Gastrocnemius medialis (tissue), 4 donors: ENCODE measurements at regions not wholly inside any gene's neighbourhood (a gene's known extent, or its start where the extent isn't known, plus 50 kb on each side); places are given as distances from the start of the nearest gene placed in this dataset.

Experiments used
- ATAC-seq, 2 donors: fragments of 150-250 bp; one replicate each; pipeline ENCODE4 v1.9.1; 2016
- DNase-seq, 2 donors: peaks; one replicate each; pipeline ENCODE4 v3.0.0-alpha.2; 2019
- H3K27ac ChIP-seq, 4 donors: fragments of 200-600 bp; sonication (generic); 1 replicate in 1 of 4; 2 replicates in 3 of 4; pipeline ENCODE4 v1.5.1; 2016 to 2018; ENCODE audit warnings: mild to moderate bottlenecking in 2 of 4, moderate library complexity in 1 of 4
- H3K27me3 ChIP-seq, 3 donors: fragments of 200-600 bp; sonication (generic) in 2 of 3; 1 replicate in 1 of 3; 2 replicates in 2 of 3; pipeline versions ENCODE4 v1.5.1 to v1.6.0; 2016 to 2019; ENCODE audit warnings: mild to moderate bottlenecking in 1 of 3, moderate library complexity in 1 of 3
- H3K36me3 ChIP-seq, 2 donors: fragments of 200-600 bp; sonication (generic) in 1 of 2; one replicate each; pipeline ENCODE4 v1.5.1; 2017 to 2018
- H3K4me1 ChIP-seq, 2 donors: fragments of 200-600 bp; sonication (generic) in 1 of 2; one replicate each; pipeline ENCODE4 v1.5.1; 2016 to 2017; ENCODE audit warnings: mild to moderate bottlenecking in 2 of 2
- H3K4me3 ChIP-seq, 4 donors: fragments of 200-600 bp; sonication (generic) in 3 of 4; 1 replicate in 1 of 4; 2 replicates in 3 of 4; pipeline ENCODE4 v1.5.1; 2016 to 2019; ENCODE audit warnings: mild to moderate bottlenecking in 2 of 4
- H3K9me3 ChIP-seq, 3 donors: fragments of 200-600 bp; sonication (generic) in 2 of 3; 1 replicate in 1 of 3; 2 replicates in 2 of 3; pipeline ENCODE4 v1.5.1; 2016 to 2019
- CTCF ChIP-seq, 5 experiments: fragments of 450-650 bp in 3 of 5; fragments of 200-600 bp in 2 of 5; sonication (generic) in 2 of 5; IDR thresholded peaks in 4 of 5; conservative IDR thresholded peaks in 1 of 5; 1 replicate in 4 of 5; 2 replicates in 1 of 5; pipeline ENCODE4 v1.5.1; 2016 to 2019; ENCODE audit warnings: antibody characterized with exemption in 5 of 5, mild to moderate bottlenecking in 3 of 5, moderate library complexity in 3 of 5
- POLR2A ChIP-seq, 2 donors: fragments of 450-650 bp; IDR thresholded peaks; one replicate each; pipeline ENCODE4 v1.6.1; 2017; ENCODE audit warnings: antibody characterized with exemption in 2 of 2, mild to moderate bottlenecking in 2 of 2, moderate library complexity in 2 of 2
- in situ Hi-C, 4 donors: fragments of 200-750 bp; cut with MboI; loops; one replicate each; pipeline versions ENCODE4 v1.15.0 to v1.8.0; 2017; ENCODE audit warnings: low sequenced_read_pairs in 4 of 4
- intact Hi-C: fragments of 100-400 bp; cut with DNase I; formaldehyde crosslinking; loops from one replicate; pipeline ENCODE4 v1.15.1; 2023; ENCODE audit warnings: low total_unique reads

DNA sequence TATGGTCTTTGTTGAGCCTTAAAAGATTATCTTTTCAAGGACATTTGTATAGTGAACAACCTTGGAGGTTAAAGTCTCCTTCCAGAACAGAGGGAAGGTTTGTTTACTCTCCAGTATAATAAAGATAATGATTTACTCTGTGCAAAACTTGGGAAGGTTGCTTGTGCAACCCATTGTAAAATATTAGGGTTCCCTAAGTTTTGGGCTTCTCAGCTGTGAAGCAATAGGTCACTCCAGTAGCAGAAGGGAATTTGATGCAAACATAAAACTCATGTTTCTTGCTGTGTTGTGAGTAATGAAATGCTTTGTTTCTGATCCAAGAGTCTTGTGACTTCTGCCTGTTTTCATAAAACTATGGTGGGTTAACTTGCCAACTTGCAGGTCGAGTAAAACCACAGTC, 177.5 kb downstream of the SUCNR1 start:
- DNase-seq: no peak
- no peaks in the 10 kb centered on the region for H3K36me3 ChIP-seq
- intact Hi-C loops: no loop called here
- H3K4me1 ChIP-seq: peaks cover 0 to 3% of the 10 kb centered on the region in 2 donors
- H3K9me3 ChIP-seq: no peaks in the 10 kb centered on the region
- H3K4me3 ChIP-seq: no peak overlapping the region
- no peak for TF ChIP-seq POLR2A (IDR thresholded peaks at IDR 0.05)
- TF ChIP-seq CTCF (IDR thresholded peaks at IDR 0.05 in 4 of 5, conservative IDR thresholded peaks at IDR 0.05 in 1 of 5): no peak
- no peak overlapping the region for H3K27ac ChIP-seq
- no peaks in the 10 kb centered on the region for H3K27me3 ChIP-seq
- ATAC-seq: no peak
- in situ Hi-C loops: loop anchor here in 1 of 4 donors (25.0 kb wide), 1 partner anchor 411 kb away; no protein-coding TSS in a partner anchor

- Histone ChIP-seq H3K27me3 (no peaks in the 10 kb centered on the region), H3K4me3 (no peak overlapping the region), H3K27ac (no peak overlapping the region), H3K4me1 (peaks cover 0 to 2% of the 10 kb centered on the region in 2 donors), H3K9me3 (no peaks in the 10 kb centered on the region), H3K36me3 (no peaks in the 10 kb centered on the region)
- TF ChIP-seq POLR2A (IDR thresholded peaks at IDR 0.05) (no peak), CTCF (IDR thresholded peaks at IDR 0.05 in 4 of 5, conservative IDR thresholded peaks at IDR 0.05 in 1 of 5) (no peak)
- intact Hi-C loops (no loop called here), in situ Hi-C loops (loop anchor here in 1 of 4 donors (25.0 kb wide), 1 partner anchor 411 kb away; no protein-coding TSS in a partner anchor)
- DNase-seq (no peak), ATAC-seq (no peak)
Measured at GRCh38 chr3:152051501-152052404, 178.3 kb downstream of the SUCNR1 start.

DNA sequence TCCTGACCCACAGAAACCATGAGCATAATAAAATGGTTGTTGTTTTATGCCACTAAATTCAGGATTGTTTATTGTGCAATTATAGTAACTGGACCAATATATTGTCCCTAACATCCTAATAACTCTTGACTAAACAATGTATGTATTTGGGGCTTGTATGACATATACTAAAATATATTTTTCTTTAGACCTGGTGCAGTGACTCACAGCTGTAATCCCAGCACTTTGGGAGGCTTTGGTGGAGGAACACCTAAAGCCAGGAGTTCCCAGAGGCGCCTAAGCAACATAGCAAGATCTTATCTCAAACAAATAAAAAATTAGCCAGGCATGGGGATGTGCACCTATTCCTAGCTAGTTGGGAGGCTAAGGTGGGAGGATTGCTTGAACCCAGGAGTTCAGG, 180.4 kb downstream of the SUCNR1 start:
- ATAC-seq: no peak
- in situ Hi-C loops: loop anchor here in 1 of 4 donors (25.0 kb wide), 1 partner anchor 408 kb away; no protein-coding TSS in a partner anchor
- Histone ChIP-seq H3K9me3 (no peaks in the 10 kb centered on the region), H3K4me3 (no peak overlapping the region), H3K27ac (no peak overlapping the region), H3K27me3 (no peaks in the 10 kb centered on the region), H3K36me3 (no peaks in the 10 kb centered on the region), H3K4me1 (no peaks in the 10 kb centered on the region)
- intact Hi-C loops: no loop called here
- TF ChIP-seq POLR2A (IDR thresholded peaks at IDR 0.05): no peak
- TF ChIP-seq CTCF (IDR thresholded peaks at IDR 0.05 in 4 of 5, conservative IDR thresholded peaks at IDR 0.05 in 1 of 5): no peak
- DNase-seq: no peak

DNA sequence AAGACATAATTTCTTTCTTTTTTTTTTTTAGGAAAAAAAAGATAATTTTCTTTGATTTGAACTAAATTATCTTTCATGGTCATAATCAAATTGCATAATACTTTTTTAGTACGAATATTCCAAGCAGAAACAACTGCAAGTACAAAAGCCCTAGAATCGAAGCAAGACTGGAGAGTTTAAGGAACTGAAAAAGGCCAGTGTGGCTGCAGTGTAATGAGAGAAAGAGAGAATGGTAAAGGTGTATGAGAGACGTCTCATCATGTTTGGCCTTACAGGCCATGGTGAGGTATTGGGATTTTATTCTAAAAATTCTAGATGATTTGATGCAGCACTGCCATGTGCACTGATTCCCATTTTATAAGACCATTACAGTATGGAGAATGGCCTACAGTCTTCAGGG, 180.9 kb downstream of the SUCNR1 start:
- TF ChIP-seq CTCF (IDR thresholded peaks at IDR 0.05 in 4 of 5, conservative IDR thresholded peaks at IDR 0.05 in 1 of 5): no peak
- no peak for TF ChIP-seq POLR2A (IDR thresholded peaks at IDR 0.05)
- Histone ChIP-seq H3K27me3 (no peaks in the 10 kb centered on the region), H3K36me3 (no peaks in the 10 kb centered on the region), H3K9me3 (no peaks in the 10 kb centered on the region), H3K4me3 (no peak overlapping the region), H3K4me1 (no peaks in the 10 kb centered on the region), H3K27ac (no peak overlapping the region)
- no peak for ATAC-seq
- no peak for DNase-seq
- intact Hi-C loops: no loop called here
- in situ Hi-C loops: loop anchor here in 1 of 4 donors (25.0 kb wide), 1 partner anchor 408 kb away; no protein-coding TSS in a partner anchor
